ENCODE measurements at regions not wholly inside any gene's neighbourhood (a gene's known extent, or its start where the extent isn't known, plus 50 kb on each side); places are given as distances from the start of the nearest gene placed in this dataset.
A peak's percentile ranks its signal among the peaks of the same experiment; 100 is the strongest.

DNA sequence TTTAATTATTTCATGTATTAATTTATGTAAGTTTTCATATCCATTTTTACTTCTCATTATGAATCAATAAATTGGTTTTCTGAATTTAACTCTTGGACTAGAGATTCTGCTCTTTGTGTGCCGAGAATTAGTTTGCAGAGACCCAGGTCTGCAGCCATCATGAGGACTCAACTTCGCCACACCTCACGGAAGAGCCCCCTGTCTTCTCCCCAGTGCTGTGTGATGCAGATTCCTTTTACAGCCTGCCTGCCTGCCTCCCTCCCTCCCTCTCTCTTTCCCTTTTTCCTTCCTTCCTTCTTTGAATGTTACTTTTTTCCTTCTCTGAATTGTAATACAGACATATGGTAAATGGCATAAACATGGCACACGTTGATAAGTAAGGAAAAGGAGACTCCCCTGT is 947.7 kb downstream of the TBC1D22A start (continued):
- no peak for TF ChIP-seq EP300 (IDR thresholded peaks at IDR 0.05; ENCODE audit: low read depth in 2 of 2, low read length in 2 of 2)
- TF ChIP-seq EP300 (CRISPR knock-in tag; IDR thresholded peaks at IDR 0.05; ENCODE audit: borderline replicate concordance), result no peak
- TF ChIP-seq, protein P1, sequence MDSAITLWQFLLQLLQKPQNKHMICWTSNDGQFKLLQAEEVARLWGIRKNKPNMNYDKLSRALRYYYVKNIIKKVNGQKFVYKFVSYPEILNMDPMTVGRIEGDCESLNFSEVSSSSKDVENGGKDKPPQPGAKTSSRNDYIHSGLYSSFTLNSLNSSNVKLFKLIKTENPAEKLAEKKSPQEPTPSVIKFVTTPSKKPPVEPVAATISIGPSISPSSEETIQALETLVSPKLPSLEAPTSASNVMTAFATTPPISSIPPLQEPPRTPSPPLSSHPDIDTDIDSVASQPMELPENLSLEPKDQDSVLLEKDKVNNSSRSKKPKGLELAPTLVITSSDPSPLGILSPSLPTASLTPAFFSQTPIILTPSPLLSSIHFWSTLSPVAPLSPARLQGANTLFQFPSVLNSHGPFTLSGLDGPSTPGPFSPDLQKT (CRISPR knock-in tag; IDR thresholded peaks at IDR 0.05; ENCODE audit: borderline replicate concordance), result no peak

DNA sequence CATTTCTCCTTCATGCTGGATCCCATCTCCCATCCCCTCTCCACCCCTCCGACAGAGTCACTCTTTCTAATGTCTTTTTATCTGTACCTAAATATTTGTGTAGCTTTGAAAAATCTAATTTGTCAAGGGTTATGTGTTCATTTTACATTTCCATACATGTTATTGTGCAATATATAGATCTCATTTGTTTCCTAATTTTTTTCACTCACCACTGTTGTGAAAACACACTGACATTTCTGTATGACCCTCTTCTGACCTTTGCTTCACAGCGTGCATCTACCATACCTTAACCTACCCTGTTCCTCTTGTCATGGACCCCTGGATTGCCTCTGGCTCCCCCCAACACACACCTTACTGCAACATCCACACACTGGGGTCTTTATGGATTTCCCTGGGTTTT is 942.9 kb downstream of the TBC1D22A start:
- in situ Hi-C loops (cut with HindIII; ENCODE audit: extremely low pct_ligation_motif_present, low pct_unique_long_range_greater_than_20kb), result no loop called here
- ChIA-PET CTCF (ENCODE audit: low intra/inter-chr PET ratio, low total read pairs) (no interaction called here), POLR2A (no interaction called here)
- TF ChIP-seq CEBPB (IDR thresholded peaks at IDR 0.05; ENCODE audit: borderline replicate concordance, low read depth, low read length) (peak; percentile 64; the same call in 1 of the 2 replicates), NFE2L2 (IDR thresholded peaks at IDR 0.05; ENCODE audit: low read length) (no peak)
- Histone ChIP-seq H3K9ac (ENCODE audit: insufficient read depth, low read depth, low read length) (no peak overlapping the region), H3K4me3 (replicated peaks in 1 of 3; ENCODE audit: insufficient read depth in 1 of 3, low read depth in 2 of 3, low read length in 3 of 3) (no peak overlapping the region), H3K27me3 (ENCODE audit: control insufficient read depth in 1 of 2, insufficient read depth in 2 of 2, low read length in 2 of 2) (no peaks in the 10 kb centered on the region; a peak in 1 of 5 replicates), H3K4me1 (ENCODE audit: insufficient read depth, low read length) (no peaks in the 10 kb centered on the region), H3K79me2 (ENCODE audit: insufficient read depth, low read length) (no peaks in the 10 kb centered on the region), H3K9me3 (ENCODE audit: low read length) (no peaks in the 10 kb centered on the region), H4K20me1 (ENCODE audit: insufficient read depth, low read length) (no peaks in the 10 kb centered on the region), H3K4me2 (ENCODE audit: low read depth, low read length) (no peak overlapping the region), H3K36me3 (replicated peaks in 1 of 2; ENCODE audit: control insufficient read depth in 1 of 2, insufficient read depth in 2 of 2, low read length in 2 of 2) (no peaks in the 10 kb centered on the region), H3K27ac (ENCODE audit: extremely low read length, insufficient read depth, low read length) (no peak overlapping the region), H2AFZ (ENCODE audit: low read length) (no peak overlapping the region)
- ATAC-seq, result no peak
- no TSS peak for BruUV-seq (replicated peaks)
- WGBS (ENCODE audit: low lambda C conversion rate), result 1% methylated on average over 2 of the region's 2 CpGs
- FAIRE-seq, result no peak
- no peak for DNase-seq (ENCODE audit: low spot score)
- intact Hi-C loops (cut with micrococcal nuclease; ENCODE audit: unreplicated experiment), result no loop called here

DNA sequence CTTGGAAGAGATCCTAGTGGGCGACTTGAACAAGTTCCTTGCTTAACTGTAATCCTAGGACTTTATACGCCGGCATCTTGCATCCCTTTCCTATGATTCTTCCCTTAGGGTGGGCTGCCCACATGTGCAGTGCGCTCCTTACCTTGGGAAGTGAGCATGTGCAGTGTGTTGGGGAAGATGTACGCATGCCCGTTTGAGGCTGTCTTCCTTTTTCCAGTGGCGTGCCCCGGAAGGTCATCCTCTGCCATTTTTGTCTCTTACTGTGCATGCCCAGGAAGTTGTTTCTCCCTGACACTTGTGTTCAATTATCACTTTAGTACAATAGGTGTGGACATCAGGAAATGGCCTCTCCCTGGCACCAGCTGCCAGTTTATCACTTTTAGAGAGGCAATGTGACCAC is 936.5 kb downstream of the TBC1D22A start:
- DNase-seq (ENCODE audit: low spot score), result no peak
- H3K27me3 ChIP-seq (ENCODE audit: control insufficient read depth in 1 of 2, insufficient read depth in 2 of 2, low read length in 2 of 2), result no peaks in the 10 kb centered on the region
- CTCF ChIA-PET (ENCODE audit: low intra/inter-chr PET ratio, low total read pairs), result no interaction called here
- 27% methylated on average over 8 of the region's 8 CpGs for WGBS (ENCODE audit: low lambda C conversion rate)
- H3K9ac ChIP-seq (ENCODE audit: insufficient read depth, low read depth, low read length), result no peak overlapping the region
- H3K36me3 ChIP-seq (replicated peaks in 1 of 2; ENCODE audit: control insufficient read depth in 1 of 2, insufficient read depth in 2 of 2, low read length in 2 of 2), result no peaks in the 10 kb centered on the region
- H2AFZ ChIP-seq (ENCODE audit: low read length), result no peak overlapping the region
- intact Hi-C loops (cut with micrococcal nuclease; ENCODE audit: unreplicated experiment) (no loop called here), in situ Hi-C loops (cut with HindIII; ENCODE audit: extremely low pct_ligation_motif_present, low pct_unique_long_range_greater_than_20kb) (no loop called here)
- no peaks in the 10 kb centered on the region for H4K20me1 ChIP-seq (ENCODE audit: insufficient read depth, low read length)
- H3K4me1 ChIP-seq (ENCODE audit: insufficient read depth, low read length), result no peaks in the 10 kb centered on the region
- H3K9me3 ChIP-seq (ENCODE audit: low read length), result no peaks in the 10 kb centered on the region
- no peak overlapping the region for H3K4me2 ChIP-seq (ENCODE audit: low read depth, low read length)
- H3K27ac ChIP-seq (ENCODE audit: extremely low read length, insufficient read depth, low read length), result no peak overlapping the region
- no peak for FAIRE-seq
- BruUV-seq (replicated peaks), result no TSS peak
- ATAC-seq, result no peak
- no peaks in the 10 kb centered on the region for H3K79me2 ChIP-seq (ENCODE audit: insufficient read depth, low read length)
- no peak overlapping the region for H3K4me3 ChIP-seq (replicated peaks in 1 of 3; ENCODE audit: insufficient read depth in 1 of 3, low read depth in 2 of 3, low read length in 3 of 3)
- POLR2A ChIA-PET, result no interaction called here
- no peak for TF ChIP-seq PHF20 (CRISPR knock-in tag; IDR thresholded peaks at IDR 0.05)
- no peak for TF ChIP-seq ZSCAN22 (CRISPR knock-in tag; IDR thresholded peaks at IDR 0.05)
- TF ChIP-seq HNRNPK (IDR thresholded peaks at IDR 0.05; ENCODE audit: low read depth, low read length, poor library complexity, severe bottlenecking), result no peak
- no peak for TF ChIP-seq ZNF792 (CRISPR knock-in tag; IDR thresholded peaks at IDR 0.05)
- no peak for TF ChIP-seq IKZF4 (CRISPR knock-in tag; IDR thresholded peaks at IDR 0.05; ENCODE audit: borderline replicate concordance, low read depth, not compliant biosample characterization)
- TF ChIP-seq, protein P2, sequence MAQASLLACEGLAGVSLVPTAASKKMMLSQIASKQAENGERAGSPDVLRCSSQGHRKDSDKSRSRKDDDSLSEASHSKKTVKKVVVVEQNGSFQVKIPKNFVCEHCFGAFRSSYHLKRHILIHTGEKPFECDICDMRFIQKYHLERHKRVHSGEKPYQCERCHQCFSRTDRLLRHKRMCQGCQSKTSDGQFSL (CRISPR knock-in tag; IDR thresholded peaks at IDR 0.05), result no peak
- TF ChIP-seq TOPORS (CRISPR knock-in tag; IDR thresholded peaks at IDR 0.05), result no peak
- TF ChIP-seq, protein P3, sequence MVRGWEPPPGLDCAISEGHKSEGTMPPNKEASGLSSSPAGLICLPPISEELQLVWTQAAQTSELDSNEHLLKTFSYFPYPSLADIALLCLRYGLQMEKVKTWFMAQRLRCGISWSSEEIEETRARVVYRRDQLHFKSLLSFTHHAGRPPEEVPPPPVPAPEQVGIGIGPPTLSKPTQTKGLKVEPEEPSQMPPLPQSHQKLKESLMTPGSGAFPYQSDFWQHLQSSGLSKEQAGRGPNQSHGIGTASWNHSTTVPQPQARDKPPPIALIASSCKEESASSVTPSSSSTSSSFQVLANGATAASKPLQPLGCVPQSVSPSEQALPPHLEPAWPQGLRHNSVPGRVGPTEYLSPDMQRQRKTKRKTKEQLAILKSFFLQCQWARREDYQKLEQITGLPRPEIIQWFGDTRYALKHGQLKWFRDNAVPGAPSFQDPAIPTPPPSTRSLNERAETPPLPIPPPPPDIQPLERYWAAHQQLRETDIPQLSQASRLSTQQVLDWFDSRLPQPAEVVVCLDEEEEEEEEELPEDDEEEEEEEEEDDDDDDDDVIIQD (CRISPR knock-in tag; IDR thresholded peaks at IDR 0.05; ENCODE audit: low read depth), result no peak
- TF ChIP-seq, protein P4, sequence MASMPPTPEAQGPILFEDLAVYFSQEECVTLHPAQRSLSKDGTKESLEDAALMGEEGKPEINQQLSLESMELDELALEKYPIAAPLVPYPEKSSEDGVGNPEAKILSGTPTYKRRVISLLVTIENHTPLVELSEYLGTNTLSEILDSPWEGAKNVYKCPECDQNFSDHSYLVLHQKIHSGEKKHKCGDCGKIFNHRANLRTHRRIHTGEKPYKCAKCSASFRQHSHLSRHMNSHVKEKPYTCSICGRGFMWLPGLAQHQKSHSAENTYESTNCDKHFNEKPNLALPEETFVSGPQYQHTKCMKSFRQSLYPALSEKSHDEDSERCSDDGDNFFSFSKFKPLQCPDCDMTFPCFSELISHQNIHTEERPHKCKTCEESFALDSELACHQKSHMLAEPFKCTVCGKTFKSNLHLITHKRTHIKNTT (CRISPR knock-in tag; IDR thresholded peaks at IDR 0.05), result no peak

Measured in HepG2 (cell line).